ENCODE measurements at regions not wholly inside any gene's neighbourhood (a gene's known extent, or its start where the extent isn't known, plus 50 kb on each side); places are given as distances from the start of the nearest gene placed in this dataset.

DNA sequence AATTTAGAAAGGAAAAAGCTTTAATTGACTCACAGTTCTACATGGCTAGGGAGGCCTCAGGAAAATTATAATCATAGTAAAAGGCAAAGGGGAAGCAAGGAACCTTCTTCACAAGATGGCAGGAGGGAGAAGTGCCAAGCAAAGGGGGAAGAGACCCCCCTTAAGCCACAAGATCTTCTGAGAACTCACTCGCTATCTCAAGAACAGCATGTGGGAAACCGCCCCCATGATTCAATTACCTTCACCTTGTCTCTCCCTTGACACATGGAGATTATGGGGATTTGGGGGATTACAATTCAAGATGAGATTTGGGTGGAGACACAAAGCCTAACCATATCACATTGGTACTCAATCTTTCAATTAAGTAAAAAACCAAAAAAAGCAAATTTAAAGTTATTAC, 1778.7 kb upstream of the MIR17HG start:
- DNase-seq: no peak
- Histone ChIP-seq H2BK120ac (ENCODE audit: low read depth, low read length) (no peak overlapping the region), H3K4me1 (ENCODE audit: control insufficient read depth, insufficient read depth, low read length) (no peaks in the 10 kb centered on the region), H3K4me3 (ENCODE audit: insufficient read depth, low read depth, low read length) (no peak overlapping the region), H3K27me3 (ENCODE audit: control insufficient read depth, insufficient read depth, low read length) (no peaks in the 10 kb centered on the region), H4K8ac (ENCODE audit: low read depth in 2 of 2, low read length in 2 of 2) (no peak overlapping the region), H3K9me1 (ENCODE audit: insufficient read depth, low read length) (no peaks in the 10 kb centered on the region), H3K4me2 (ENCODE audit: low read depth, low read length) (no peak overlapping the region), H2AK9ac (replicated peaks; ENCODE audit: low read depth, low read length, poor library complexity) (no peak overlapping the region), H3K4ac (ENCODE audit: low read depth, low read length) (no peak overlapping the region), H3K14ac (replicated peaks; ENCODE audit: low read depth, low read length) (no peak overlapping the region), H3K9ac (ENCODE audit: low read depth, low read length) (no peak overlapping the region), H4K5ac (ENCODE audit: low read depth, low read length) (no peak overlapping the region), H3K79me1 (ENCODE audit: low read depth in 1 of 2, low read length in 2 of 2) (no peaks in the 10 kb centered on the region), H3K23ac (ENCODE audit: low read depth, low read length) (no peak overlapping the region), H2AFZ (replicated peaks; ENCODE audit: low read length, poor library complexity) (no peak overlapping the region), H3K27ac (ENCODE audit: insufficient read depth, low read length) (no peak overlapping the region), H4K91ac (ENCODE audit: insufficient read depth, low read depth, low read length) (no peak overlapping the region), H3K9me3 (ENCODE audit: control insufficient read depth, insufficient read depth, low read length) (no peaks in the 10 kb centered on the region), H3K36me3 (ENCODE audit: control insufficient read depth, insufficient read depth, low read length) (no peaks in the 10 kb centered on the region), H3K18ac (ENCODE audit: low read depth, low read length) (no peak overlapping the region), H2AK5ac (ENCODE audit: low read depth, low read length) (no peak overlapping the region), H2BK5ac (ENCODE audit: low read depth, low read length, poor library complexity, severe bottlenecking) (no peak overlapping the region), H2BK15ac (ENCODE audit: low read depth, low read length) (no peak overlapping the region), H3K56ac (ENCODE audit: extremely low read depth, insufficient read depth, low read length) (no peak overlapping the region), H2BK20ac (ENCODE audit: low read depth, low read length) (no peak overlapping the region), H4K20me1 (ENCODE audit: insufficient read depth, low read length) (no peaks in the 10 kb centered on the region)
- in situ Hi-C loops (cut with MboI; ENCODE audit: low sequenced_read_pairs): no loop called here
- ChIA-PET POLR2A (ENCODE audit: unreplicated experiment) (no interaction called here), CTCF (no interaction called here)
- dilution Hi-C loops (cut with HindIII; ENCODE audit: low sequenced_read_pairs, unreplicated experiment): no loop called here
- intact Hi-C loops (cut with micrococcal nuclease): no loop called here
- TF ChIP-seq BHLHE40 (IDR thresholded peaks at IDR 0.05; ENCODE audit: low read depth, low read length): no peak
- no peak for TF ChIP-seq RAD21 (IDR thresholded peaks at IDR 0.05; ENCODE audit: low read length)
- no peak for TF ChIP-seq NFE2L2 (IDR thresholded peaks at IDR 0.05; ENCODE audit: low read depth, low read length)
- no peak for TF ChIP-seq POLR2A (IDR thresholded peaks at IDR 0.05; ENCODE audit: low read depth, low read length)
- no peak for ATAC-seq (ENCODE audit: low read depth)
- no CpG with 5 or more reads among the region's 2 CpGs for WGBS, 2 experiments (ENCODE audit: extremely low coverage in 2 of 2, insufficient read length in 1 of 2)
- BruUV-seq (replicated peaks): no TSS peak

All from IMR-90 (cell line).